AG08396 (cell line): ENCODE measurements at regions not wholly inside any gene's neighbourhood (a gene's known extent, or its start where the extent isn't known, plus 50 kb on each side); places are given as distances from the start of the nearest gene placed in this dataset.

ENCODE experiments used
- DNase-seq: peaks from one replicate; pipeline ENCODE4 v3.0.0; 2012; ENCODE audit warnings: low spot score, mixed read lengths

GRCh38 chr16:66265556-66266141 is 100.8 kb upstream of the CDH5 start:
- no peak for DNase-seq

DNA sequence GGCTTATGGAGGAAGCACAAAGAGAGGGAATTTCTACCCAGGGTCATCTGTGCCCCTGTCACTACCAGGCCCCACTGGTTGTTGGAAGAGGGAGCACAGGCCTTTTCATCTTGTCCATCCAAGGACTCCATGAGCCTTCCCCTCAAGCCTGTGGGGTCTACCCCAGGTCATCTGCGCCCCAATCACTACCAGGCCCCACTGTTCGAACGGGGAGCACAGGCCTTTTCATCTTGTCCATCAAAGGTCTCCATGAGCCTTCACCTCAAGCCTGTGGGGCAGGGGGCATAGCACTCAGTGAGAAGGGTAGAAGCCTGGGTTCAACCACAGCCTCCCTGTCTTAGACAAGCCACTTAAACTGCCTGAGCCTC is 101.5 kb upstream of the CDH5 start:
- DNase-seq = no peak

GRCh38 chr16:66264311-66265047 is 102.0 kb upstream of the CDH5 start:
- no peak for DNase-seq

GRCh38 chr16:66263973-66264310 is 102.5 kb upstream of the CDH5 start:
- no peak for DNase-seq

- DNase-seq = no peak
Observed at GRCh38 chr16:66263168-66263972, 103.1 kb upstream of the CDH5 start.

DNA sequence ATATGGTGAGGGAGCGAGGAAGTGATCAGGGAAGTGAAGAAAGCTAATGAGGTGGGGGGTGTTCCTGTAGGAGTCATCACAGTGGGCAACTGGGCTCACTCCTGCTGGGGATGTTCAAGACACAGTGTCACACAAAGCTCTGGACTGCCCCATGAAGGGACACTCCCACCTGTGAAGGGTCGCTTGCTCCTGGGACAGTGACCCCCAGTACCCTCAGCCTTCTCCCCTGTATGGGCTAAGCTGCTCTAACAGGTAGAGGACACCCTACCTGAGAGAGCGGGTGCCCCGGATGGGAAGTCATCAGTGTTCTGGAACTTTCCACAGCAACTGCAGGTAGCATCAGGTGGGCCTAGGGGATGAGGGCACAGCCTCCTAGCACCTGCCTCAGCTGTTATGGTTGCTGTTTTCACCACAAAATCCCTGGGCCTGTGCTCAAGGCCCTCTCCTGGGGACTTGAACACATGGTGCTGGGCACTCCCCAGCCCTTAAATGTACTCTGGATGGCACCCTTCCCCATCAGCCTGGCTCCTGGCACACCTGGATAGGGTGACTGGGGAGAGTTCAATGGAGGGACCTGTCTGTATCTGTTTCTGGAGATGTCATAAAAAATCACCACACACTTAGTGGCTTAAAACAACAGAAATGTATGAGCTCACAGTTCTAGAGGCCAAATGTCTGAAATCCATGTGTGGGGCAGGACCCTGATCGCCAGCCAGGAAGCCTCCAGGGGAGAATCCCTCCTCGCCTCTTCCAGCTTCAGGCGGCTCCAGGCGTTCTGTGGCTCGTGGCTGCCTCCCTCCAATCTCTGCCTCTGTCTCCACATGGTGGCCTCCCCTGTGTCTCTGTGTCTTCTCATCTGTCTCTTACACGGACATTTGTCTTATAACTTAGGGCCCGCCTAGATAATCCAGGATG is 104.0 kb upstream of the CDH5 start:
- no peak for DNase-seq

- no peak for DNase-seq
Observed at GRCh38 chr16:66261826-66262225, 104.7 kb upstream of the CDH5 start.

- no peak for DNase-seq
Observed at GRCh38 chr16:66260522-66261254, 105.8 kb upstream of the CDH5 start.

DNA sequence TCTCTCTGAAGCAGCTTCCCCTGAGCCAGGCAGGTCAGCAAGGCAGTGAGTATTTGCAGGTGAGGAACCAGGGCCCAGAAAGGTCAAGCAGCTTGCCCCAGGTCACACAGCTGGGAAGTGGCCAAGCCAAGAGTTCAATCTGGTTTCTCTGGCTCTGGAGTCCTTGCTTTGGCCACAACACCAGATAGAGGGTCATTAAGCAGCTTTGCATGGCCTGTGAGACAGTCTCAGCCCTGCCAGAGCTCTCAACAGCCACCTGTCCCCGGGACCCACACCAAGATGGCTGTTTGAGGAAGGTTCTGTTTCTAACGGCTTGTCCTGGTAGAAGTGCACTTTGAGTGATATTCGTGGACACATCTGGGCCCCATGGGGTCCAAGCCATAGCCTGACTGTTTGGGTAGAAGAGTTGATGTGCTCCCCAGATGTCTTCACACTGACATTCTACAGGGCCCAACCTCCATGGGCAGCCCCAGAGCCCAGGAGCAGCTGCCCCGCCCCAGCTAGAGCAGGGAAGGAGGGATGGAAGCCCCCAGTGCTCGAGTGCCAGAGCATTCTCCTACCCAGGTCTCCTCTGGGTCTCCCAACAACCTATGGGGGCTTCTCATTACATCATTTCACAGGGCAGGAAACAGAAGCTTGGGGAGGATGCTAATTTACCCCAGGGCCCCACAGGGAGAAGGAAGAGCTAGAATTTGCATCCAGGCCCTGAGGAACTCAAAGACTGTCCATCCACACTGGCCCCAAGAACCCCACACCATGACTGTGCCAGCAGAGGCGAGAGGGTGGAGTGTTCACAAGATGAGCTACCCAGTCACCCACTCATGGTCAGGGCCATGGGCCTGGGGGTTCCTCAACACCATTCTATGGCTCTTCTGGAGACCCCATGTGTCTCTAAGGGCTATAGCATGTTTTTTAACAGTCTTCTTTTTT is 107.3 kb upstream of the CDH5 start:
- no peak for DNase-seq

GRCh38 chr16:66256919-66257318 is 109.6 kb upstream of the CDH5 start:
- DNase-seq = no peak

DNA sequence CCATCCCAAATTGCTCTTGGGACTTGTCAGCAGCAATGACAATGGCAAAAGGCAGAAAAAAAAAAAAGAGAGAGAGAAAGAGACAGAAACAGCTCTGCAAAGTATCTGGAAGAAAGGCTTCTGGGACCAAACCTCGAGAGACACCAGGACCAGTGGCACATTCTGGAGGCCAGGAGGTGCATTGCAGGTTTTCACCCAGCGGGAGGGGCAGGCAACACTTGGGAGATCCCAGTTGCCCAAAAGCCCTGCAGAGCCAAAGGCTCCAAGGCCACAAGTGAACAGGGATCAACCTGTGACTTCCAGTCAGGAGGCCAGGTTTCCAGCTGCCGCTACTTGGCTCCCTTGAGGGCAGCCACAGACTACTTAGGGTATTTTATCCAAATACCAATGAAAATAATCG is 110.8 kb upstream of the CDH5 start:
- DNase-seq = no peak

DNA sequence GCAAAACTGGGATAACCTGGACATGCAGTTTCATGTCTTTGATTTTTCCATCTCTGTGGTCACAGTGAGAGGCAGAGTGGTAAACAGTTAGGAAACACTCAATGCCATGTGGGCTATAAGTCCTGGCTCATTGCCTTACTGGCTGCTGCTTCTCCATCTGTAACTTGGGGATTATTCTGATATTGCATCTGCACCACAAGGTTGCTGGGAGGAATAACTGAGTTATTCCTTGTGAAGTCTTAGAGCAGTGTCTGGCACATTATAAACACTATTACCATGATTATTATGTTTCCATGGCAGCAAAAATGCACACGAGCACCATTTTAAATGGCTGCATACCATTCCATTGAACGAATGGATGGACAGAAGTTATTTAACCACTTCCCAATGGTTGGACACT is 111.7 kb upstream of the CDH5 start:
- no peak for DNase-seq

GRCh38 chr16:66254106-66254505 is 112.4 kb upstream of the CDH5 start:
- DNase-seq = no peak

GRCh38 chr16:66251476-66252160 is 114.9 kb upstream of the CDH5 start:
- no peak for DNase-seq

DNA sequence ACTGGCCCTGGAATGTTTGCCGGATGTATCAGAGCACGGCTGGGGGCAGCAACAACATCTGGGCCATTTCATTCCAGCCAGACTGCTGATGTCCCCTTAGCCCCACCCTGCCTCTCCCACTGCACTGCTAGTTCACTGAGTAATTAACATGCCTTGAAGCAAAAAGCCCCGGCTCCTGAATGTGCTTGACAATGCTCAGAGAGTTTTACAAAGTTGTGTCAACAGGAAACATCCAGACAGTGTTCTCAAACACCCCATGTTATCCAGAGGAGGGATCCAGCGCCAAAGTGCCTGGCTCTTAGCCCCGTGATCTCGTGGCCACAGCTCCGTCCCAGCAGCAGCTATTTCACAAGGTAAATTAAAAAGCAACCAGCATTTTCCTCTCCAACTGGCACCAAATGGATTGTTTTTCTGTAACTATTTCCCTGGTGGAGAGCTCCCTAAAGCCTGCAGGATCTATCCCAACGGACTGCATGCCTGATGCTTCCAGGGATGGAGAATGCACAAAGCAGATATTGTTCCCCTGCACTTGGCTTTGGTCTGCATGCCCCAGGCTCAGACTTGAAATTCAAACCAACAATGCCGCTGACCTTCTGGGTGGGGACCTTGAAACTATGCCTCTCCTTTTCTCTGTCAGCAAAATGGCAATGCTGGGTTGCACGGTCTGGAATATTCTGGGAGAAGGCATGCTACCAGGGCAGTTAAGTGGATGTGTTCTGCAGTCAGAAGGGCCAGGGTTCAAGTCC is 115.6 kb upstream of the CDH5 start:
- DNase-seq = peak; percentile 57

DNA sequence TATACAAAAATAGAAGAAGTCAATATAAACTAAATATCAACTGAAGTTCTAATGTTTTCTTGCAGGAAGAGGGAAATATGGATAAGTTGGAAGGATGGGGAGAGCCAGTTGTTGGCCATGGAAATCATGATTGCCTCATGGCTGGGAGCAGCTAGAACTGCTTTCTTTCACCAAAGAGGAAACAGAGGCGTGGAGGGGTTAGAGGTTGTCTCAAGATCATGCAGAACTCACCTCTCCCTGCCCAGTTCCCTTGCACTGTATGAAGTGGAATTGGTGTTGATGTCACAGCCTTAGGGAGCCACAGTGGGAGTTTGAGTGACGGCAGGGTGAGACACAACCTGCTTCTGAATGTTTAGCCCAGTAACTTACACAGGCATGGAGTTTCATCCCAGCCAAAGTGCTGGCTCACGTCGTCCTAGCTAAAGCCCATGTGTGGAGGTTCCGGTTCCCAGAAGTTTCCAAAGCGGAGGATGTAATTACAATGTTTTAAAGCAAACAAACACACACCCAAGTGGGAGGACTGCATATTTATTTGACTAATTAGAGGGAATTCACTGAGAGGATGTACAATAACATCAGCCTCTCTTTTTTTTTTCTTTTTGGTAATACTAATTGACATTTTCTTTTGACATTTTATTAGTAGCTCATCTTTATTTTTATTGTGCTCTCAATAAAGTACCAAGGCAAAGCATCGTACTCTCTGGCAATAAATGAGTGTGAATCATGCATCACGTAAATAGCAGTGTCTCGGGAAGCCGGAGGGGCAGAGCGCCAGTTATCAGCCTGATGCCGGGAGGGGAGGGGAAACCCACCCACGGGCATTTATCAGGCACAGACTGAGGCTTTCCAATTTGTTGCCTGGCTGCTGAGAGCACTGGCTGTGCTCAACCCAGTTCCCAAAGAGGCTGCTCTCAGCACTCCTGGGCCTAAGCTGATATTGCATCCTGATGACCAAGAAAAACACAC is 118.7 kb upstream of the CDH5 start:
- DNase-seq = peak; percentile 49

DNA sequence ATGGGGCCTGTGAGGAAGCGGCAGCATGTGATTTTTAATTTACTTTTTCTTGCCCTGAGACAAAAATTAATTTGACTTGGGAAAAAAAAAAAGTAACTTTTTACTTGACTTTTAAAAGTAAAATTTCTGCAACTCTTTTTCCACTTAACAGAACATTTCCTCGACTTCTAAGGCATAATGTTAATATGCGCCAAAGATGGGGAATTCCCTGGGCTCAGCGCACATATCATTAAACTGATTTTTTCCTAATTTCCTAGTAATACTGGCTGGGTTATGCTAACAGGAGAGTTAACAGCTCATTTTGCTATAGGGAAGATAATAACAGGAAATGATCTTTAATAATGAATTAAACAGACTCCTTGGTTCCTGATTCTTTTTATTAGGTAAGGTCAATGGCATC is 120.6 kb upstream of the CDH5 start:
- DNase-seq = no peak

- no peak for DNase-seq
Observed at GRCh38 chr16:66245072-66245471, 121.4 kb upstream of the CDH5 start.
